Bone marrow (tissue), 2 donors: ENCODE measurements at regions not wholly inside any gene's neighbourhood (a gene's known extent, or its start where the extent isn't known, plus 50 kb on each side); places are given as distances from the start of the nearest gene placed in this dataset.
A peak's percentile ranks its signal among the peaks of the same experiment; 100 is the strongest.

Source experiments
- DNase-seq, 2 donors: peaks; one replicate each; lab custom pipeline; 2025; lab: John Stamatoyannopoulos, UW

DNA sequence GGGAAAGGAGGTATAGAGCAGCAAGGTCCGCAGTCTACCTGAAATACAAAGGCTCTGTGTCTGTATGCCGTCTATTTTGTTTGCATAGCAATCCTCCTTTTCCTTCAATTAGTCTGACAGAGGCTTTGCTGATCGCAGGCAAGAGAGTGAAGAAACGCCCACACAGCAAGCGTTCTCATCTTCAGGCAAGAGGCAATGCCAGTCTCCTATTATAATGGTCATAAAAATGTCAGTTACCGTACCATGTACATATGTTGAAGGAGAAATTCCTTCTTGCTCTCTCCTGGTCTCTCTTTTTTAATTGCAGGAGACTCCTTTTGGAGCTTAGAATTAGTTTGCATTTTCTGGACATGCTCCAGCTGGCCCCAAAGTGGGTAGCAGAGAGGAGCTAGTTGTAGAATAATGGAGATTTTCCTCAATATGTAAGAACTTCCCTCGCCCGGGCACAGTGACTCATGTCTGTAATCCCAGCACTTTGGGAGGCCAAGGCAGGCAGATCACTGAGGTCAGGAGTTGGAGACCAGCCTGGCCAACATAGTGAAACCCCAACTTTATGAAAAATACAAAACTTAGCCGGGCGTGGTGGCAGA, 139.5 kb downstream of the PFKFB3 start:
- no peak for DNase-seq

- no peak for DNase-seq
These were observed 140.7 kb downstream of the PFKFB3 start for GRCh38 chr10:6343305-6344010.

DNA sequence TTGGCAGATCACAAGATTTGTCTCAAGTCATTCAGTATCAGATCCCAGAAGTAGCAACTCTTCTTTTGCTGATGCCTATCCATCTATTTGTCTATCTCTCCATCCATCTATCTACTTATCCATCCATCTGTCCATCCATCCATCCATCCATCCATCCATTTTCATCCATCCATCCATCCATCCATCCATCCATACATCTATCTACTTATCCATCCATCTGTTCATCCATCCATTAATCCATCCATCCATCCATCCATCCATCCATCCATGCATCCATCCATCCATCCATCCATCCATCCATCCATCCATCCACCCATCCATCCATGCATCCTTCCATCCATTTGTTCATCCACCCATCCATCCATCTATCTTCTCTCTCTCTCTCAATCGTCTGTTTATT, 142.7 kb downstream of the PFKFB3 start:
- DNase-seq = no peak

GRCh38 chr10:6346631-6347030, 143.9 kb downstream of the PFKFB3 start:
- no peak for DNase-seq

- DNase-seq = peak in 1 of 2 donors; percentile 55
These were observed 144.7 kb downstream of the PFKFB3 start for GRCh38 chr10:6347391-6347951.

GRCh38 chr10:6348096-6348874, 145.6 kb downstream of the PFKFB3 start:
- DNase-seq = peak; percentile 55 to 95

DNA sequence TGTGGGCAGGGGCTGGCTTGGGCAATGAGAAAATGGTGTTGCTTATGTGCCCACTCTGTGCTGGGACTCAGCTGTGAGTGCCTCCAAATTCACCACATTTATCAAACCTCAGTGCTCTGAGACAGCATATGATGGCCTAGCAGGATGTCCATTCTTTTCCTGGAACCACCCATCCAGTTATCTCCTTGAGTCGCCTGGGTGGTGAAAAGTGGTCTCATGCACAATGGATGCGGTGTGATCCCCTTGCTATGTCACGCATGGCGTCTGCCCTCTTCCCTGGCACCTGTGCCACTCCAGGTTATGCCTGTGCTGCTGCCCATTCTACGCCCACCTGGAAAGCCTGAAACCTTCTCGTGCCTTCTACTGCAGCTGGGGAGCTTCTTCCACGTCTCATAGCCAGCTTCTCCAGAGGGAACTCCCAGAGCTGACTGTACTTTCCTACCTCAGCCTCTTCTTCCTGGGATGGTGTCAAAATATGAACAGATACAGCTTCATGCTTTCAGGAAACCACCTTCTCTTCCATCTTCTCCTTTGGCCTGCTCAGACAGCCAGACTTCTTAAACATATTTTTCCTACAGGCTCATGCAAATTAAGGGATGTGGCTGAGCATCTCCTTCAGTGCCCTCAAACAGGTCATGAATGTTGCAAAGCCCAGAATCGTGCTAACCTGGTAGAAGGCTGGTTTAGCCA, 147.3 kb downstream of the PFKFB3 start:
- no peak for DNase-seq

DNA sequence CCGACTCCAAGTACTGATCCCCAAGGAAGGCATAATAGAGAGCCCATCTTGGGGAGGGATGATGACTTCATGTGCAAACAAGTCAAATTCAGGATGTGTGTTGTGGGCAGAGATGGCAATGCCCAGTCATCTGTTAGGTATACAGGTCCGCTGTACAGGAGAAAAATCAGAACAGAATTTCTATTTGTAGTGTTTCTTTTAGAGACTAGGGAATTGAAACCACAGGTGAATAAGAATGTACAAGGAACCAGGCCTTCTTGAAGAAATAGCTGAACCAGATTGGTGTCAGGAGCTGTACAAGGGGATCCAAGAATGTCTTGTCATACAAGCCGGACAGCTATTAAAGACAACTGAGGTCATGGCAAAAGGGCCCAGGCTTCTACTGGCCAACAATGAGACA, 147.9 kb downstream of the PFKFB3 start:
- DNase-seq = no peak

DNA sequence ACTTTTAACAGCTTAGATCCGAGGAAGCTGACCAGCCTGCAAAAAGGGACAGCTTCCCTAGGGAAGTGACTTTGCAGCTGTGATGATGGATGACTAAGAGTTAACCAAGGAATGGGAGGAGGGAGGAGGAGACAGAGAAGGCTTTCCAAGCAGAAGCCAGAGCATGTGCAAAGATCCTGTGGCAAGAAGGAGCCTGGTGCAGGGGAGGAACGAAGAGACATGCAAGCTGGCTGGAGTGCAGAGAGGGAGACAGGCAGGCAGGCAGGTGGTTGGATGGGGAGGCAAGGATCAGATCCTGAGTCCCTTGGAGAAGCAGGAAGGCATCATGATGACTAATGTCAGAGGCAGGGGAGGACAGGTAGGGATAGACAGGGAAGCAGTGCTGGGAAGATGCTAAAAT, 148.8 kb downstream of the PFKFB3 start:
- no peak for DNase-seq

DNA sequence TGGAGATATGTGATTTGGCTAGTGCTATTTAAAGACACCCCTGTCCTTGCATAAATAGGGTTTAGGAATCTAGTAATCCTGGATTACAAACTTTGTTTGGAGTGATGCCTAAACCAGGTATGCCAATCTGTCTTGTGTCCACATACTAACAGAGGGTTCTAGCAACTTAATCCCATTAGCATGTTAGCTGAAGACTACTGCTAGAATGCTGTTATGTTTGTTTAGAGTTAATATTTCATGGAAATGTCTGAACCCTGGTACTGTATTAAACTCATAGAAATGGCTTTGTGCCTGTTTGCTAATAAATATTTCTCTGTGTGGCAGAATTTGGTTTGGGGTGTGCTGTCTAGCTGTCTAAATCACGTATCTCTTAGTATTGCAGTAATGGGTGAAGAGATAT, 150.8 kb downstream of the PFKFB3 start:
- no peak for DNase-seq

- no peak for DNase-seq
These were observed 151.5 kb downstream of the PFKFB3 start for GRCh38 chr10:6354168-6354772.

DNA sequence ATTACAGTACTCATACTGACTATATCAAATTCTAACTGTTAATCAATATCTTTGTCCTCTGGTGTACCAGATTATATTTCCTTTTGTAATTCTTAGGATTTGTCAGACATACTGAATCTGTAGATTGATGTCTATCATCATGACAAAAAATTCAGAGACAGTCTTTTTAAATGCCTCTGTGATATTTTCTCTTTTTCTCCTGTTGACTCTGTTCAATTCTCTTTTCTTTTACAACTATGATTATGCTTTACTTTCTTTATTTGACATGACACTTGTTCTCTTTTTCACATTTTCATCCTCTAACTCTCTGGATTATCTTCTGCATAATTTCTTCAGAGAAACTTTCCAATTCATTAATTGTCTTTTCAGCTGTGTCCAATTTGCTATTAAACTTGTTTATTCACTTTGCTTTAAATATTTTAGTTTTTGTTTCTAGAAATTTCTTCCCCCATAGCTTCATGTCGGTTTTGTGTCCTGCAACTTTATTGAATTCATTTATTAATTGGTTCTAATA, 153.6 kb downstream of the PFKFB3 start:
- DNase-seq = no peak

DNA sequence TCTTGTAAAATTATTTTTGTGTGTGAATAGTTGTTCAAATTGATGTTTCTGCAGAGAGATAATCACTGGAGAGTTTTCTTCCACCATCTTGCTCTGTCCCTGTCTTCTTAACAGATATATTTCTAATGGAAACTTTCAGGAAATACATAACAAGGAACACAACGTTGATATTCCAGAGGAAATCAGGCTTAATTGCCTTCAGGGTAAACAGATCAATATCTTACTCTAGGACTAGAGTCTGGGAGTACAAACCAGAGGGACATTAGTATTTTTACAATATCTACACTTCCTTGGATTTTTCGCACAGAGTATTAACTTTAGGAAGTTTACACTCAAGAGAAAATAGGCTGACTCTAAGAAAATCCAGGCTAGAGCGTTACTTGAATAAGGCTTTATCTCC, 159.1 kb downstream of the PFKFB3 start:
- no peak for DNase-seq

DNA sequence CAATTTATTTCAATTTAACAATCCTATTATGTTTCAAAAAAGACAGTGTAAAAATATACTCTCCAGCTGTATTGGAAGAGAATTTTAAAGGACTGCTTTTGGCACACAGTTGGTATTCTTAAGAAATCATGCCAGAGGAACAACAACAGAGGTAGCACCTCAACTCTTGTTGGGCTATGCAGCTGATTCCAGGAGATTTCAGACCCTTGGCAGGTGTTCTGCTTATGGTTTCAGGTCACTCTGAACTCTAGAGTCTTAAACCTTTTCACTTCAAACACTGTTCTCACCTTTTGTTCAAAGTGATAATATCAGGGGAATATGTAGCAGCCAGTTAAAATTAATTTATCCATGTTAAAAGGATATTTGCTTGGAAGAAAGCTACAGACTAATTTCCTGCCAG, 160.1 kb downstream of the PFKFB3 start:
- DNase-seq = no peak

DNA sequence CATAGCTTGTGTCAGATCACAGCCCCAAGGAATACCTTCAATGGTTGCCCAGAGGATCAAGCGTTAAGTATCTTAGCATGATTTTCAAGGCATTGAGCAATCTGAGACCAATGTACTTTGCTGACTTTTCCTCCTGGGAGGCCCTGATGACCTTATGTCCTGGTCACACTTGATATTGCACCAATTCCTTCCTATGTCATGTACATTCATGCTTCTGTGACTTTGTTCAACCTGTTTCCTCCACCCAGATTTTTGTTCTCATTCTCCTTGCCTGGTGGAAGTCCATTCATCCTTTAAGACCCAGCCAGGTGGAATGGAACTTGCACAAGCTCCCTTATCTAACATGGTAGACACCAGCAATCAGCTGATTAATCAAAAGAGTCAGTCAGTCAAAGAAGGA, 160.8 kb downstream of the PFKFB3 start:
- DNase-seq = no peak

DNA sequence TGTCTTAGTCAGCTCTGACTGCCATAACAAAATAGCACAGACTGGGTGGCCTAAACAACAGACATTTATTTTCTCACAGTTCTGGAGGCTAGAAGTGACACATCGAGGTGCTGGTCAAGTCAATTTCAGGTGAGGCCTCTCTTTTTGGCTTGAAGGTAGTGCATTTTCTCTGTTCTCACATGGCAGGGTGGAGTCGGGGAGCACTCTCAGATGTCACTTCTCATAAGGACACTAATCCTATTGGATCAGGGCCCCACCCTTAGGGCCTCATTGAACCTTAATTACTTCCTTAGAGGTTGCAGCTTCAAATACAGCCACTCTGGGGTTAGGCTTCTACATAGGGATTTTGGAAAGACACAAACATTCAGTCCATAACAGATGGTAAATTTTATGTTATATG, 161.6 kb downstream of the PFKFB3 start:
- no peak for DNase-seq

- no peak for DNase-seq
These were observed 162.2 kb downstream of the PFKFB3 start for GRCh38 chr10:6364893-6365292.

DNA sequence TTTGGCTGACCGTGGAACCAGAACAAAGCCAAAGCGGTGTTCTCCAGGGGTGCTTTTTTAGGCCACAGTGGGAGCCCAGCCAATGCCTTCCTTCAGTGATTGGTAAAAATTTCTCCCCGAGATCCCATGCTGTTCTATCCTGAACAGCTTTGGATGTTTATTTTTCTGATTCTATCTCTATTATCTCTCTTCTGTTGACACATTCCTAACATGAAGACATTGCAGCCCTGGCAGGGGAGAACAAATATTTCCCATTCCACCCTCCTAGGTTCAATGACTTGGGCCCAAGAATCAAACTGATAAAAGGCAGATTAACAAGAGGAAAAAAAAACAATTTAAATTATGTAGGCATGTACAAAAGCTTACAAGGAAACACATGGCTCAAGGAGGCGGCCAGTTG, 162.7 kb downstream of the PFKFB3 start:
- DNase-seq = no peak
